OCI-LY1 (cell line): ENCODE measurements at regions not wholly inside any gene's neighbourhood (a gene's known extent, or its start where the extent isn't known, plus 50 kb on each side); places are given as distances from the start of the nearest gene placed in this dataset.

ENCODE experiments used
- EZH2 ChIP-seq: fragments of 200-600 bp; sonication (generic), shearing (Covaris generic); IDR thresholded peaks from 2 replicates; pipeline ENCODE4 v1.8.0; 2017; ENCODE audit warnings: borderline replicate concordance, mixed run types, mild to moderate bottlenecking, antibody characterized with exemption, low read length, moderate library complexity, mixed read lengths
- TF ChIP-seq, protein P1 (sequence below): fragments of 200-600 bp; sonication (generic), shearing (Covaris generic); IDR thresholded peaks from 2 replicates; pipeline ENCODE4 v1.5.1; 2017; ENCODE audit warnings: mild to moderate bottlenecking, antibody characterized with exemption, low read length, moderate library complexity, mixed read lengths

DNA sequence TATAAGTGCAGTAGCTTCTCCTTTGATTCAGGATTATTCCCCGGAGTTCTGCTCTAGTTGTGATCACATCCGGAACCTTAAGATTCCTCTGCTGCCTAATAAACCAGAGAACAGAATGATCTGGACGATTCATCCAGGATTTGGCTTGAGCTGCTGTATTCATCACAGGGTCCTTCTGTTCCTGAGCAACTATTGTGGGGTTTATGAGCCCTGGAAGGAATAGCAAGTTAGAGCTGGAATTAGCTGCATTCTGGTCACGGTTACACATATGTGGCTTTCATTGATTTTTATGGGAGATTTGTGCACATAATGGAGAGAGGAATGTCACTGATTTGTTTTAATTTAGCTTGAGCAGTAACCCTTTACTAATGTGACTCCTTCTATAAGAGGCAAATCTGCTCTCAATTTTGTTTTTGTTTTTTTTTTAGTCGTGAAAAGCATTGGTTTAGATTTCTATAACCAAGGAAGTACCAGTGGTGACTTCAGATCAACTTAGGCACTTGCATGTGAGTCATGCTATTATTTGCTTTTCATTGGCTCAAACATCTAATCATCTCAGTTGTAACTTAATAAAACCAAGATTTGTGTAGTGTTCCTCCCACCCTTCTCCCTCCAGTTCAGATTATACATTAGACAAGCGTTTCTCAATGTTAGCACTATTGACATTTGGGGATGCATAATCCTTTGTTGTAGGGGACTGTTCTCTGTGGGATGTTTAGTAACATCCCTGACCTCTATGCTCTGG, 148.5 kb downstream of the OTOL1 start:
- TF ChIP-seq, protein P1, sequence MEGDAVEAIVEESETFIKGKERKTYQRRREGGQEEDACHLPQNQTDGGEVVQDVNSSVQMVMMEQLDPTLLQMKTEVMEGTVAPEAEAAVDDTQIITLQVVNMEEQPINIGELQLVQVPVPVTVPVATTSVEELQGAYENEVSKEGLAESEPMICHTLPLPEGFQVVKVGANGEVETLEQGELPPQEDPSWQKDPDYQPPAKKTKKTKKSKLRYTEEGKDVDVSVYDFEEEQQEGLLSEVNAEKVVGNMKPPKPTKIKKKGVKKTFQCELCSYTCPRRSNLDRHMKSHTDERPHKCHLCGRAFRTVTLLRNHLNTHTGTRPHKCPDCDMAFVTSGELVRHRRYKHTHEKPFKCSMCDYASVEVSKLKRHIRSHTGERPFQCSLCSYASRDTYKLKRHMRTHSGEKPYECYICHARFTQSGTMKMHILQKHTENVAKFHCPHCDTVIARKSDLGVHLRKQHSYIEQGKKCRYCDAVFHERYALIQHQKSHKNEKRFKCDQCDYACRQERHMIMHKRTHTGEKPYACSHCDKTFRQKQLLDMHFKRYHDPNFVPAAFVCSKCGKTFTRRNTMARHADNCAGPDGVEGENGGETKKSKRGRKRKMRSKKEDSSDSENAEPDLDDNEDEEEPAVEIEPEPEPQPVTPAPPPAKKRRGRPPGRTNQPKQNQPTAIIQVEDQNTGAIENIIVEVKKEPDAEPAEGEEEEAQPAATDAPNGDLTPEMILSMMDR, result no peak
- TF ChIP-seq EZH2, result no peak
